OCI-LY7 (cell line): ENCODE measurements at regions not wholly inside any gene's neighbourhood (a gene's known extent, or its start where the extent isn't known, plus 50 kb on each side); places are given as distances from the start of the nearest gene placed in this dataset.
A peak's percentile ranks its signal among the peaks of the same experiment; 100 is the strongest.

Experiments
- BruUV-seq: library from RNA; stranded (reverse); fragments of 400-500 nt; replicated peaks from 2 replicates; lab custom pipeline; 2021; lab: Mats Ljungman, UMichigan
- CTCF ChIA-PET: fragments of 300-600 bp; sonication (Branson Sonifier 250); formaldehyde crosslinking; loops from one replicate; lab custom pipeline; 2022; ENCODE audit warnings: antibody characterized with exemption; ENCODE audit not compliant: unreplicated experiment; lab: Charles Lee
- POLR2A ChIA-PET: fragments of 300-600 bp; sonication (Branson Sonifier 250); formaldehyde crosslinking; loops from one replicate; lab custom pipeline; 2022; ENCODE audit warnings: antibody characterized with exemption; lab: Charles Lee
- DNase-seq: peaks from one replicate; pipeline ENCODE4 v3.0.0-alpha.2; 2015; ENCODE audit warnings: low spot score
- H2AFZ ChIP-seq: fragments of 200-600 bp; sonication (generic), shearing (Covaris generic); 2 replicates; pipeline ENCODE4 v1.6.1; 2014; ENCODE audit warnings: mild to moderate bottlenecking, antibody characterized with exemption, low read length, moderate library complexity
- H3K27ac ChIP-seq: fragments of 200-600 bp; sonication (generic); 2 replicates; pipeline ENCODE4 v1.5.1; 2014; ENCODE audit warnings: mixed run types, low read depth, mild to moderate bottlenecking, moderate library complexity, low read length, inconsistent platforms; ENCODE audit not compliant: poor library complexity, severe bottlenecking
- H3K36me3 ChIP-seq: fragments of 200-600 bp; sonication (generic); 2 replicates; pipeline ENCODE4 v1.6.1; 2014; ENCODE audit warnings: mild to moderate bottlenecking, antibody characterized with exemption, low read length, moderate library complexity, mixed read lengths; ENCODE audit not compliant: insufficient read depth
- H3K4me1 ChIP-seq: fragments of 200-600 bp; sonication (generic); 2 replicates; pipeline ENCODE4 v1.5.1; 2014; ENCODE audit warnings: mild to moderate bottlenecking, low read length; ENCODE audit not compliant: insufficient read depth, poor library complexity, severe bottlenecking
- H3K4me2 ChIP-seq: fragments of 200-600 bp; sonication (generic); 2 replicates; pipeline ENCODE4 v1.6.1; 2014; ENCODE audit warnings: mild to moderate bottlenecking, low read length
- H3K4me3 ChIP-seq: fragments of 200-600 bp; sonication (generic); 2 replicates; pipeline ENCODE4 v1.5.1; 2014; ENCODE audit warnings: mild to moderate bottlenecking, low read depth, low read length; ENCODE audit not compliant: poor library complexity, severe bottlenecking
- H3K79me2 ChIP-seq: fragments of 200-600 bp; sonication (generic); 2 replicates; pipeline ENCODE4 v1.6.1; 2016; ENCODE audit warnings: low read depth, mild to moderate bottlenecking, low read length, moderate library complexity, mixed read lengths; ENCODE audit not compliant: insufficient read depth
- H3K9me2 ChIP-seq: fragments of 200-600 bp; sonication (generic); 2 replicates; pipeline ENCODE4 v1.6.1; 2016; ENCODE audit warnings: mild to moderate bottlenecking, low read length, mixed read lengths; ENCODE audit not compliant: insufficient read depth
- H3K9me3 ChIP-seq: fragments of 200-600 bp; sonication (generic); 2 replicates; pipeline ENCODE4 v1.6.1; 2014; ENCODE audit warnings: mild to moderate bottlenecking, mixed run types, low read length, mixed read lengths
- H4K20me1 ChIP-seq: fragments of 200-600 bp; sonication (generic); 2 replicates; pipeline ENCODE4 v1.6.1; 2014; ENCODE audit warnings: mild to moderate bottlenecking, antibody characterized with exemption, low read length, moderate library complexity, mixed read lengths; ENCODE audit not compliant: insufficient read depth
- EZH2phosphoT487 ChIP-seq: fragments of 200-600 bp; sonication (generic); IDR thresholded peaks from 2 replicates; pipeline ENCODE4 v1.6.1; 2018; ENCODE audit warnings: low read depth, borderline replicate concordance, mild to moderate bottlenecking, mixed run types, antibody characterized with exemption, low read length, moderate library complexity, mixed read lengths
- intact Hi-C: fragments of 100-400 bp; cut with micrococcal nuclease; formaldehyde crosslinking; loops from one replicate; pipeline ENCODE4 v1.10.0; 2022; ENCODE audit not compliant: unreplicated experiment
- TF ChIP-seq, protein P1 (sequence below): fragments of 200-600 bp; sonication (generic); conservative IDR thresholded peaks from 2 replicates; pipeline ENCODE4 v1.5.1; 2014; ENCODE audit warnings: mild to moderate bottlenecking, antibody characterized with exemption, low read length, moderate library complexity, mixed read lengths

DNA sequence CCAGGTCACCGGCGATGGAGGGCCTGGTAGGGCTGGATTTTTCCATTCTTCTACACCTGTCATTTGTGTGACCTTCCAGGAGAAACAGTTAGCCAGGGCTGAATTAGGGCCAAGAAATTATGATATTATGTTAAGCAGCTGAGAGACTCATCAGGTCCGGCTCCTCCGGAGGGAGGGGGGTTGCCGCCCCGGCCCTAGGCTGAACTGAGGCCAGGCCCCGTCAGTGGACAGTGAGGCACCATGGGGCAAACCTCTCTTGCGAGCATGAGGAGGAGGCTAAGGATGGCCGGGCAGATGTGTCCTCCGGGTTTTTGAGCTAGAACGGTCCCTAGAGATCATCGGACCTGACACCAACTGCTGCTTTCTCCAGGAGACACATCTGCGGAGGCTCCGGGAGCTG is 150.1 kb downstream of the SOX11 start:
- Histone ChIP-seq H3K4me2 (no peak overlapping the region), H3K36me3 (no peaks in the 10 kb centered on the region), H3K9me2 (no peaks in the 10 kb centered on the region), H3K27ac (no peak overlapping the region), H3K79me2 (no peaks in the 10 kb centered on the region), H2AFZ (no peak overlapping the region), H4K20me1 (no peaks in the 10 kb centered on the region), H3K9me3 (no peaks in the 10 kb centered on the region), H3K4me3 (no peak overlapping the region), H3K4me1 (no peaks in the 10 kb centered on the region)
- BruUV-seq: no TSS peak
- POLR2A ChIA-PET: no interaction called here
- TF ChIP-seq, protein P1, sequence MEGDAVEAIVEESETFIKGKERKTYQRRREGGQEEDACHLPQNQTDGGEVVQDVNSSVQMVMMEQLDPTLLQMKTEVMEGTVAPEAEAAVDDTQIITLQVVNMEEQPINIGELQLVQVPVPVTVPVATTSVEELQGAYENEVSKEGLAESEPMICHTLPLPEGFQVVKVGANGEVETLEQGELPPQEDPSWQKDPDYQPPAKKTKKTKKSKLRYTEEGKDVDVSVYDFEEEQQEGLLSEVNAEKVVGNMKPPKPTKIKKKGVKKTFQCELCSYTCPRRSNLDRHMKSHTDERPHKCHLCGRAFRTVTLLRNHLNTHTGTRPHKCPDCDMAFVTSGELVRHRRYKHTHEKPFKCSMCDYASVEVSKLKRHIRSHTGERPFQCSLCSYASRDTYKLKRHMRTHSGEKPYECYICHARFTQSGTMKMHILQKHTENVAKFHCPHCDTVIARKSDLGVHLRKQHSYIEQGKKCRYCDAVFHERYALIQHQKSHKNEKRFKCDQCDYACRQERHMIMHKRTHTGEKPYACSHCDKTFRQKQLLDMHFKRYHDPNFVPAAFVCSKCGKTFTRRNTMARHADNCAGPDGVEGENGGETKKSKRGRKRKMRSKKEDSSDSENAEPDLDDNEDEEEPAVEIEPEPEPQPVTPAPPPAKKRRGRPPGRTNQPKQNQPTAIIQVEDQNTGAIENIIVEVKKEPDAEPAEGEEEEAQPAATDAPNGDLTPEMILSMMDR: no peak
- no peak for TF ChIP-seq EZH2phosphoT487
- DNase-seq: no peak
- CTCF ChIA-PET: no interaction called here
- intact Hi-C loops: no loop called here

DNA sequence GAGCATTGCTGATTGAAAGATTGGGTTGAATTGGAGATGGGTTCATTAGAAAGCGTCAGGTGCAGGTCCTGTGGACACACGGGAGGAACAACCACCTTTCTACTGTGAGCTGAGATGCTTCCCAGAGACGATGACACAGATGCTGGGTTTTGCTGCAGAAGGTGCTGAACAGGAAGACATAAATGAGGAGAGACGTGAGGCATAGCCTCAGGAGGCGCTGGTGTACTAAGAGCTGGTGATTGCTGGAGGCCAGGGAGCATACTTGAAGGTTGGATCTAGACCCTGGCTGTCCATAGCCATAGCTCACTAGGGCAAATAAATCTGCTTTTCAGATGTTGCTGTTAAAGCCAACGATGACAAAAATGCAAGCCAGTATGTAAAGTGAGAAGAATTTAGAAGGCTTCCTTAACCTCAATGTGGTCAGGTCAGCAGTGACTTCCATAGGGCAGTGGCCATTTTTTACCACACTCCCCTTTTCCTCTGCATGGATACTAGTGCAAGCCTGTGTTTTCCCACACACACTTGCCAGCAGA is 153.7 kb downstream of the SOX11 start:
- no peaks in the 10 kb centered on the region for H3K9me2 ChIP-seq
- no peak overlapping the region for H3K4me2 ChIP-seq
- no peaks in the 10 kb centered on the region for H3K9me3 ChIP-seq
- no peaks in the 10 kb centered on the region for H3K36me3 ChIP-seq
- POLR2A ChIA-PET: no interaction called here
- no peaks in the 10 kb centered on the region for H3K79me2 ChIP-seq
- TF ChIP-seq, protein P1: peak; percentile 43
- no peak for TF ChIP-seq EZH2phosphoT487
- BruUV-seq: no TSS peak
- H3K4me1 ChIP-seq: no peaks in the 10 kb centered on the region
- no peaks in the 10 kb centered on the region for H4K20me1 ChIP-seq
- peak; percentile 15 for DNase-seq
- no peak overlapping the region for H3K27ac ChIP-seq
- no peak overlapping the region for H3K4me3 ChIP-seq
- intact Hi-C loops: no loop called here
- CTCF ChIA-PET: no interaction called here
- H2AFZ ChIP-seq: no peak overlapping the region

DNA sequence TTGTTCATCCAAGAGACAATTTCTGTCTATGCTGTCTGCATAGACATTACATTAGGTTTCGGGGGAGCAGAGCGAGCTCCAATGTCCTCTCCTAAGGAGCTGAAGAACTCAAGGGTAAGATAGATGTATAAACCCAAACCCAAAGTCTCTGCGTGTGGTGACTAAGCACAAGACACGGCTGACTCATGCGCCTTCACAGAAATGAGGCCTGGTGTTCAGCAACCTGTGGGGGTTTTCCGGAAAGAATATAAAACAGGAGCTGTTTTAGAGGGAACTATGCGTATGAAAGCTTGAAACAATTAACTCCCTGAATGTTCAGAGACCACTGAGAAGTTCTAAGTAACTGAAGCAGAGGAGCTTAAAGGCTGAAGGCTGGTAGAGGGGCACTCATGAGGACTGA is 154.7 kb downstream of the SOX11 start:
- no peak for DNase-seq
- Histone ChIP-seq H3K9me3 (no peaks in the 10 kb centered on the region), H3K27ac (no peak overlapping the region), H4K20me1 (no peaks in the 10 kb centered on the region), H2AFZ (no peak overlapping the region), H3K9me2 (no peaks in the 10 kb centered on the region), H3K79me2 (no peaks in the 10 kb centered on the region), H3K4me1 (no peaks in the 10 kb centered on the region), H3K4me2 (no peak overlapping the region), H3K36me3 (no peaks in the 10 kb centered on the region), H3K4me3 (no peak overlapping the region)
- TF ChIP-seq EZH2phosphoT487: no peak
- TF ChIP-seq, protein P1: no peak
- BruUV-seq: no TSS peak
- CTCF ChIA-PET: no interaction called here
- POLR2A ChIA-PET: interaction anchor here (0.6 kb wide), 2 partner anchors 153 to 484 kb away, joined by 3 to 10 read pairs; no protein-coding TSS in a partner anchor
- intact Hi-C loops: no loop called here
